ENCODE measurements at regions not wholly inside any gene's neighbourhood (a gene's known extent, or its start where the extent isn't known, plus 50 kb on each side); places are given as distances from the start of the nearest gene placed in this dataset.

DNA sequence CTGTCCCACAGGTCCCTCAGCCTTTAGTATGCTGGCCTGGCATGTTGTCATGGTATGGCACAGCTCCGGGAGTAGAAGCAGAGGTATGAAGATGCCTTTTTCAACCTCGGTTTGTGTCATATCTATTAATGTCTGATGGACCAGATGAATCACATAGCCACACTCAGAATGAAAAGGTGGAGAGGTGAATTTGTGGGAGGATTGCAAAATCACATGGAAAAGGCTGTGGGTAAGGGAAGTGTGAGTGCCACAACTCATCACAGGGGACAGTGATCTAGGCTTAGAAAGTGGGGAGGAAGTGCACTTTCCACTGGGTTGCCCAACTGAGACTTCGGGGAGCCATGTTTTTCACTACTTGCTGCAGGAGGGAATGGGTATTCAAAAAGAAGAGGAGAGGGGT, 190.7 kb downstream of the WDR11 start:
- no peak for TF ChIP-seq EZH2 (IDR thresholded peaks at IDR 0.05; ENCODE audit: borderline replicate concordance, insufficient read depth, low read depth, low read length, poor library complexity, severe bottlenecking)
- TF ChIP-seq, protein P1, sequence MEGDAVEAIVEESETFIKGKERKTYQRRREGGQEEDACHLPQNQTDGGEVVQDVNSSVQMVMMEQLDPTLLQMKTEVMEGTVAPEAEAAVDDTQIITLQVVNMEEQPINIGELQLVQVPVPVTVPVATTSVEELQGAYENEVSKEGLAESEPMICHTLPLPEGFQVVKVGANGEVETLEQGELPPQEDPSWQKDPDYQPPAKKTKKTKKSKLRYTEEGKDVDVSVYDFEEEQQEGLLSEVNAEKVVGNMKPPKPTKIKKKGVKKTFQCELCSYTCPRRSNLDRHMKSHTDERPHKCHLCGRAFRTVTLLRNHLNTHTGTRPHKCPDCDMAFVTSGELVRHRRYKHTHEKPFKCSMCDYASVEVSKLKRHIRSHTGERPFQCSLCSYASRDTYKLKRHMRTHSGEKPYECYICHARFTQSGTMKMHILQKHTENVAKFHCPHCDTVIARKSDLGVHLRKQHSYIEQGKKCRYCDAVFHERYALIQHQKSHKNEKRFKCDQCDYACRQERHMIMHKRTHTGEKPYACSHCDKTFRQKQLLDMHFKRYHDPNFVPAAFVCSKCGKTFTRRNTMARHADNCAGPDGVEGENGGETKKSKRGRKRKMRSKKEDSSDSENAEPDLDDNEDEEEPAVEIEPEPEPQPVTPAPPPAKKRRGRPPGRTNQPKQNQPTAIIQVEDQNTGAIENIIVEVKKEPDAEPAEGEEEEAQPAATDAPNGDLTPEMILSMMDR (IDR thresholded peaks at IDR 0.05): no peak

Data from B cell (primary cell).